Thoracic aorta (tissue), 2 donors: ENCODE measurements at regions not wholly inside any gene's neighbourhood (a gene's known extent, or its start where the extent isn't known, plus 50 kb on each side); places are given as distances from the start of the nearest gene placed in this dataset.
"Not testable (repeated sequence)": the region's sequence is repeated elsewhere in the genome, so short reads cannot be mapped to it uniquely, and the experiment has no call there.

Source experiments
- ATAC-seq: fragments of 150-250 bp; one replicate; pipeline ENCODE4 v1.8.0; 2017; ENCODE audit warnings: low read depth; ENCODE audit not compliant: insufficient number of reproducible peaks, low FRiP score
- DNase-seq: peaks from one replicate; pipeline ENCODE4 v3.0.0-alpha.2; 2020; ENCODE audit warnings: low spot score
- H3K27ac ChIP-seq, 2 donors: fragments of 200-600 bp; sonication (generic); 1 replicate in 1 of 2; 2 replicates in 1 of 2; pipeline ENCODE4 v1.5.1; 2016; ENCODE audit warnings: mild to moderate bottlenecking in 2 of 2, moderate library complexity in 2 of 2
- H3K27me3 ChIP-seq: fragments of 200-600 bp; sonication (generic); replicated peaks from 2 replicates; pipeline ENCODE4 v1.6.0; 2016; ENCODE audit warnings: mild to moderate bottlenecking; ENCODE audit not compliant: insufficient read depth
- H3K36me3 ChIP-seq: fragments of 200-600 bp; sonication (generic); one replicate; pipeline ENCODE4 v1.5.1; 2016
- H3K4me1 ChIP-seq, 2 donors: fragments of 200-600 bp; sonication (generic); 1 replicate in 1 of 2; 2 replicates in 1 of 2; pipeline versions ENCODE4 v1.5.1 to v1.6.0; 2016; ENCODE audit warnings: low read depth in 2 of 2, mild to moderate bottlenecking in 1 of 2; ENCODE audit not compliant: control insufficient read depth in 1 of 2
- H3K4me3 ChIP-seq: fragments of 200-600 bp; sonication (generic); 2 replicates; pipeline ENCODE4 v1.5.1; 2016; ENCODE audit warnings: mild to moderate bottlenecking
- H3K9me3 ChIP-seq: fragments of 200-600 bp; sonication (generic); 2 replicates; pipeline ENCODE4 v1.5.1; 2016
- TF ChIP-seq, protein P1 (sequence below): fragments of 200-600 bp; sonication (generic); IDR thresholded peaks from one replicate; pipeline ENCODE4 v1.5.1; 2019; ENCODE audit warnings: antibody characterized with exemption

DNA sequence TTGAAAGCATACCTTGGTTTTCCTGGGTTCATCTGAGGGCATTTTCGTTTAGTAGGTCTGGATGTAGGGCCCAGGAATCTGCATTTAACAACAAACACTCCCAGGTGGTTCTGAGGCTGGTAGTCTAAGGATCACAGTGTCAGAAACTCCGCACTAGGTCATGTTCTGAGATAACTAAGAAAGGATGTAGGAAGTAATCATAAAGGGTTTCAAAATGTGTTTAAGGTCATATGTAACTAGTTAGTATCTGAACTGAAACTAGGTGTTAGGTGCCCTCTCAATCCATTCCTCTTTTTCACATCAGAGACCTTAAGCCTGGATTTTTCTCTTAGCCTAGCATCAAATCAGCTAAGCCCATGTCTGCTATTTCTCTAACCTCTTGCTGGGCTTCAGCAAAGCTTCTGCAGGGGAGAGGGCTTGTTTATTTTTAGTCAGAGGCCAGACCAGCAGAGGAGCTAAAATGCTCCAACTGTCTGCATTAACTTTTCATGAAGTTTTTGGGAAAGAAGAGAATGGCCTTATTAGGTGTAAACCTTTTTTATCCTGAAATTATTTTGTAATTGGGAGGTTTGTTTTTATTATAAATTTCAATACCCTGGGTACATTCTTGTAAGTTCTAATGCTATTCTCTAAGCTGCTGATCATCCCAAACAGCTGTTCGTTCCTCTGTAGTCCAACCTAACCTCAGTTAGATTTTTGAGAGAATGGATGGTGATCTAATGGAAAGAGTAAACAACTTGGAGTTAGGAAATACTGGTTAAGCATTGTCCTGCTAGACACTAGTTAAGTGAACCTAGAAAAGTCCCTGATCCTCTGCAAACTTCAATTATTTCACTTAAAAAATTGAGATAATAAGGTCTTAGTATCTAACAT lies 262.8 kb upstream of the RFC3 start:
- TF ChIP-seq, protein P1, sequence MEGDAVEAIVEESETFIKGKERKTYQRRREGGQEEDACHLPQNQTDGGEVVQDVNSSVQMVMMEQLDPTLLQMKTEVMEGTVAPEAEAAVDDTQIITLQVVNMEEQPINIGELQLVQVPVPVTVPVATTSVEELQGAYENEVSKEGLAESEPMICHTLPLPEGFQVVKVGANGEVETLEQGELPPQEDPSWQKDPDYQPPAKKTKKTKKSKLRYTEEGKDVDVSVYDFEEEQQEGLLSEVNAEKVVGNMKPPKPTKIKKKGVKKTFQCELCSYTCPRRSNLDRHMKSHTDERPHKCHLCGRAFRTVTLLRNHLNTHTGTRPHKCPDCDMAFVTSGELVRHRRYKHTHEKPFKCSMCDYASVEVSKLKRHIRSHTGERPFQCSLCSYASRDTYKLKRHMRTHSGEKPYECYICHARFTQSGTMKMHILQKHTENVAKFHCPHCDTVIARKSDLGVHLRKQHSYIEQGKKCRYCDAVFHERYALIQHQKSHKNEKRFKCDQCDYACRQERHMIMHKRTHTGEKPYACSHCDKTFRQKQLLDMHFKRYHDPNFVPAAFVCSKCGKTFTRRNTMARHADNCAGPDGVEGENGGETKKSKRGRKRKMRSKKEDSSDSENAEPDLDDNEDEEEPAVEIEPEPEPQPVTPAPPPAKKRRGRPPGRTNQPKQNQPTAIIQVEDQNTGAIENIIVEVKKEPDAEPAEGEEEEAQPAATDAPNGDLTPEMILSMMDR, result no peak
- DNase-seq, result no peak
- Histone ChIP-seq H3K4me1 (peaks cover 0 to 14% of the 10 kb centered on the region in 2 donors), H3K4me3 (no peak overlapping the region), H3K27me3 (no peaks in the 10 kb centered on the region), H3K9me3 (no peaks in the 10 kb centered on the region), H3K36me3 (no peaks in the 10 kb centered on the region), H3K27ac (no peak overlapping the region)
- ATAC-seq, result no peak

DNA sequence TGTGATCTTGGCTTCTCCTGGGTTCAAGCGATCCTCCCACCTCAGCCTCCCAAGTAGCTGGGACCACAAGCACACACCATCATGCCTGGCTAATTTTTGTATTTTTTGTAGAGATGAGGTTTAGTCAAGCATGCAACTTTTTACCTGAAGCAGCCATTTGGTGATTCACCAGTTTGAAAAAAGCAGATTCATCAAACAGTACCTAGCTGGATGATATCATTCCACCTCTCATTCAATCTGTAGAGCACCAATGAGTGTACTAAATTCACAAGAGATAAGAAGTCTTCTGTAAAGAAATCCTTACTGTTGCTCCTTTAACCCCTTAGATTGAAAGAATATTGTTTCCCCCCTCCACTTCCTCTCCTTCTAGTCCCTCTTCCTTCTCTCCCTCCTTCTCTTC lies 261.1 kb upstream of the RFC3 start:
- no peak overlapping the region for H3K27ac ChIP-seq
- no peaks in the 10 kb centered on the region for H3K27me3 ChIP-seq
- no peak overlapping the region for H3K4me3 ChIP-seq
- H3K36me3 ChIP-seq, result no peaks in the 10 kb centered on the region
- peaks cover 9 to 30% of the 10 kb centered on the region in 2 donors for H3K4me1 ChIP-seq
- DNase-seq, result no peak
- no peaks in the 10 kb centered on the region for H3K9me3 ChIP-seq
- TF ChIP-seq, protein P1, result no peak
- no peak for ATAC-seq

- Histone ChIP-seq H3K4me1 (peaks cover 9 to 22% of the 10 kb centered on the region in 2 donors), H3K36me3 (no peaks in the 10 kb centered on the region), H3K9me3 (no peaks in the 10 kb centered on the region), H3K27me3 (no peaks in the 10 kb centered on the region), H3K4me3 (no peak overlapping the region), H3K27ac (no peak overlapping the region)
- TF ChIP-seq, protein P1, result no peak
- DNase-seq (no peak), ATAC-seq (no peak)
Measured at GRCh38 chr13:33560726-33561125, 257.2 kb upstream of the RFC3 start.

DNA sequence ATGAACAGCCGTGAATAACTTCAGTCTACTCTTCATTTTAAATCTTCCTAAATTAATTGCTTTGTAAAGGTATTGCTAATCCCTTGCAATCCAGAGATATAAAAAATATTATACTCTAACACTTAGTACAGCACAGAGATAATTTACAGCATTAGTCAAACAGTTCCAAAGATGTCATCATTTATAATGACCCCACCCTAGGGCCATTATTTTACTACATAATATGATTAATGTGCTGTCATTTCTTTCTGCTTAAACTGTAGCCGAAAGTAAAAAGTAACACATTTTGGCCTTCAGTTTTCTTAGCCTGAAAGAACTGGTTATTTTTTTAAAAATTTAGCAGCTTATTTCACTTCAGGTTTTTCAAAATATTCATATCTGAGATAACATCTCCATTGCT lies 256.3 kb upstream of the RFC3 start:
- no peaks in the 10 kb centered on the region for H3K27me3 ChIP-seq
- no peak overlapping the region for H3K27ac ChIP-seq
- no peaks in the 10 kb centered on the region for H3K9me3 ChIP-seq
- H3K4me3 ChIP-seq, result no peak overlapping the region
- TF ChIP-seq, protein P1, result no peak
- H3K4me1 ChIP-seq, result peaks cover 9 to 22% of the 10 kb centered on the region in 2 donors
- ATAC-seq (no peak), DNase-seq (no peak)
- H3K36me3 ChIP-seq, result no peaks in the 10 kb centered on the region

GRCh38 chr13:33571618-33572017 lies 246.3 kb upstream of the RFC3 start:
- no peaks in the 10 kb centered on the region for H3K9me3 ChIP-seq
- ATAC-seq (no peak), DNase-seq (no peak)
- no peak overlapping the region for H3K27ac ChIP-seq
- no peak overlapping the region for H3K4me3 ChIP-seq
- H3K4me1 ChIP-seq, result no peaks in the 10 kb centered on the region
- H3K36me3 ChIP-seq, result no peaks in the 10 kb centered on the region
- TF ChIP-seq, protein P1, result no peak
- H3K27me3 ChIP-seq, result no peaks in the 10 kb centered on the region

GRCh38 chr13:33572322-33572721 lies 245.6 kb upstream of the RFC3 start:
- H3K27me3 ChIP-seq, H3K9me3 ChIP-seq, H3K4me1 ChIP-seq, H3K4me3 ChIP-seq, DNase-seq, H3K27ac ChIP-seq, ATAC-seq, H3K36me3 ChIP-seq: not testable (repeated sequence)
